AG09309 (cell line): ENCODE measurements at regions not wholly inside any gene's neighbourhood (a gene's known extent, or its start where the extent isn't known, plus 50 kb on each side); places are given as distances from the start of the nearest gene placed in this dataset.

Experiments used
- DNase-seq: peaks from one replicate; pipeline ENCODE4 v3.0.0-alpha.2; 2010; ENCODE audit warnings: low read depth
- H3K4me3 ChIP-seq: 2 replicates; pipeline ENCODE4 v1.5.1; 2011; ENCODE audit warnings: mild to moderate bottlenecking, low read depth, low read length, moderate library complexity; ENCODE audit not compliant: control insufficient read depth
- TF ChIP-seq, protein P1 (sequence below): IDR thresholded peaks from 2 replicates; pipeline ENCODE4 v1.5.1; 2011; ENCODE audit warnings: mild to moderate bottlenecking, low read depth, low read length, inconsistent platforms; ENCODE audit not compliant: insufficient read depth, control insufficient read depth; ENCODE audit errors: missing control alignments

GRCh38 chr3:187966096-187966495, 187.9 kb upstream of the LPP start:
- DNase-seq = no peak
- H3K4me3 ChIP-seq = no peak overlapping the region
- TF ChIP-seq, protein P1, sequence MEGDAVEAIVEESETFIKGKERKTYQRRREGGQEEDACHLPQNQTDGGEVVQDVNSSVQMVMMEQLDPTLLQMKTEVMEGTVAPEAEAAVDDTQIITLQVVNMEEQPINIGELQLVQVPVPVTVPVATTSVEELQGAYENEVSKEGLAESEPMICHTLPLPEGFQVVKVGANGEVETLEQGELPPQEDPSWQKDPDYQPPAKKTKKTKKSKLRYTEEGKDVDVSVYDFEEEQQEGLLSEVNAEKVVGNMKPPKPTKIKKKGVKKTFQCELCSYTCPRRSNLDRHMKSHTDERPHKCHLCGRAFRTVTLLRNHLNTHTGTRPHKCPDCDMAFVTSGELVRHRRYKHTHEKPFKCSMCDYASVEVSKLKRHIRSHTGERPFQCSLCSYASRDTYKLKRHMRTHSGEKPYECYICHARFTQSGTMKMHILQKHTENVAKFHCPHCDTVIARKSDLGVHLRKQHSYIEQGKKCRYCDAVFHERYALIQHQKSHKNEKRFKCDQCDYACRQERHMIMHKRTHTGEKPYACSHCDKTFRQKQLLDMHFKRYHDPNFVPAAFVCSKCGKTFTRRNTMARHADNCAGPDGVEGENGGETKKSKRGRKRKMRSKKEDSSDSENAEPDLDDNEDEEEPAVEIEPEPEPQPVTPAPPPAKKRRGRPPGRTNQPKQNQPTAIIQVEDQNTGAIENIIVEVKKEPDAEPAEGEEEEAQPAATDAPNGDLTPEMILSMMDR = no peak

DNA sequence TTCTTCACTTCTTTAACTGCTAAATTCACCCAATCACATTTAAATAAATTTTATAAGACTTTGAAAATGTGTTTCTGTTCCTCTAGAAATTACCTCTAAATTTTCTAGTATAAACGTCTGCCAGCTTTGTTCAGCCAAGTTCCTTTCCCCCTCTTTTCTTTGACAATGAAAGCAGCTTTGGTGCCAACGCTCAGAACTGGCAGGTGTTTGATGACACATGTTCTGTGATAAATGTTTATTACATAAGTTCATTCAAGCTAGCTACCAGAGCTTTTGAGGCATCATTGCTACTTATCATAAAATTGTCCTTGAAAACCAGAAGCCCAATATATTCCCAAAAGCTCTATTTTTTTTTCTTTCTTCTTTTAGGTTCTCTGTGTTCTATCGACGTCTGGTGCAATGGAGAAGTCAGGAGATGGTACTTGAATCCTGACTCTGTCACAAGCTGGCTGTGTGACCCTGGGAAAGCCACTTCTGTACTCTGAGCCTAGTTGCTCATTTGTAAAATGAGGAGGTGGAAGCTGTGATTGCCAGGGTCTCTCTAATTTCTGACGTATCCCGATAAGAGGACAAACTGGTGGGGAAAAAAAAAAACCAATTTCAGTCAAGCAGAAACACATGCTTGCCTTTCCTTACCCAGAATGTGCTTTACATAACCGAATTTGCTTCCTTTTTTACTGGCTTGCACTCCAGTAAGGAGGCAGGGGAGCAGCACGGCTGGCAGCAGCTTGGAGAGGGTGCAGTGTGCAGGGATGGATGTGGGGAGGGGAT, 187.1 kb upstream of the LPP start:
- TF ChIP-seq, protein P1 = no peak
- no peak overlapping the region for H3K4me3 ChIP-seq
- no peak for DNase-seq

DNA sequence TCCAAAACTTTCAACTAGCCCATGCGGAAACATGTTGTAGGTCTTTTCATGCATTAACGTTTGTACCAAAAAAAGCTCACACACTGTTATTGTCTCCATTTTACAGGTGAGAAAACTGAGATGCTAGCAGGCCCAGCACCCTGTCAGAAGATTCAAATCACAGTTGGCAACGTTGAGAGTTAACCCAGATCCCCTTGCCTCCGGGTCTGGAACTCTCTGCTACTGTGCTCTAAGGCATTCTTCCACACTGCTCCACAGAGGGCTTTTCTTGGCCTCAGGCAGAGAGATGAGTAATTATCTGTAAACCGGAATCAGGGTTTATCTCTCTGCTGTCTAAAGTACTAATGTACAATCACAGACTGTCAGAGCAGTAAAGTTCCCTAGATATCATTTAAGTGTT, 186.0 kb upstream of the LPP start:
- TF ChIP-seq, protein P1 = no peak
- no peak for DNase-seq
- H3K4me3 ChIP-seq = no peak overlapping the region

- peak; percentile 66 for DNase-seq
- no peak overlapping the region for H3K4me3 ChIP-seq
- TF ChIP-seq, protein P1 = no peak
Measured at GRCh38 chr3:187968883-187969580, 184.9 kb upstream of the LPP start.

GRCh38 chr3:187969581-187969950, 184.4 kb upstream of the LPP start:
- no peak for DNase-seq
- TF ChIP-seq, protein P1 = no peak
- no peak overlapping the region for H3K4me3 ChIP-seq

GRCh38 chr3:187970106-187970505, 183.9 kb upstream of the LPP start:
- no peak overlapping the region for H3K4me3 ChIP-seq
- TF ChIP-seq, protein P1 = no peak
- no peak for DNase-seq
